ENCODE measurements at regions not wholly inside any gene's neighbourhood (a gene's known extent, or its start where the extent isn't known, plus 50 kb on each side); places are given as distances from the start of the nearest gene placed in this dataset.

DNA sequence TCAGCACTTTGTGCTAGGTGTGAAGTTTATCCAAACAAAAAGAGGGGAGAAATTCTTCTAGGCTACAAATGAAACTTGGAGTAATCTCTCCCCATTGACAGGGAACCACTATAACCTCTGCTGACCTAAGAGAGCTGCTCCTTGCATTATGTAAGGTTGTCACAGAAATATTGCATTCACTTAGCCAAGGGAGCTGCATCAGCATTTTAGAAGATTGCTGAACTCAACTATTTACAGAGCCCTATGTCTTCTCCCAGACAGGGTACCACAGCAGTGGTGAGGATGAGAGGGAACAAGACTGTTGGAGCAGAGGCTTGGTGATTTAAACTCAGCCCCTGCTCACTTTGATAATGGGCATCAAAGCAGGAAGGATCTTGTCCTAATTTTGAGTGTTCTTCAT, 362.0 kb downstream of the TMEM38B start:
- TF ChIP-seq, protein P1, sequence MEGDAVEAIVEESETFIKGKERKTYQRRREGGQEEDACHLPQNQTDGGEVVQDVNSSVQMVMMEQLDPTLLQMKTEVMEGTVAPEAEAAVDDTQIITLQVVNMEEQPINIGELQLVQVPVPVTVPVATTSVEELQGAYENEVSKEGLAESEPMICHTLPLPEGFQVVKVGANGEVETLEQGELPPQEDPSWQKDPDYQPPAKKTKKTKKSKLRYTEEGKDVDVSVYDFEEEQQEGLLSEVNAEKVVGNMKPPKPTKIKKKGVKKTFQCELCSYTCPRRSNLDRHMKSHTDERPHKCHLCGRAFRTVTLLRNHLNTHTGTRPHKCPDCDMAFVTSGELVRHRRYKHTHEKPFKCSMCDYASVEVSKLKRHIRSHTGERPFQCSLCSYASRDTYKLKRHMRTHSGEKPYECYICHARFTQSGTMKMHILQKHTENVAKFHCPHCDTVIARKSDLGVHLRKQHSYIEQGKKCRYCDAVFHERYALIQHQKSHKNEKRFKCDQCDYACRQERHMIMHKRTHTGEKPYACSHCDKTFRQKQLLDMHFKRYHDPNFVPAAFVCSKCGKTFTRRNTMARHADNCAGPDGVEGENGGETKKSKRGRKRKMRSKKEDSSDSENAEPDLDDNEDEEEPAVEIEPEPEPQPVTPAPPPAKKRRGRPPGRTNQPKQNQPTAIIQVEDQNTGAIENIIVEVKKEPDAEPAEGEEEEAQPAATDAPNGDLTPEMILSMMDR (IDR thresholded peaks at IDR 0.05; ENCODE audit: low read depth, low read length) = no peak
- TF ChIP-seq, protein P2, sequence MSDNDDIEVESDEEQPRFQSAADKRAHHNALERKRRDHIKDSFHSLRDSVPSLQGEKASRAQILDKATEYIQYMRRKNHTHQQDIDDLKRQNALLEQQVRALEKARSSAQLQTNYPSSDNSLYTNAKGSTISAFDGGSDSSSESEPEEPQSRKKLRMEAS (IDR thresholded peaks at IDR 0.05; ENCODE audit: low read depth, low read length) = no peak
- TF ChIP-seq MYC (IDR thresholded peaks at IDR 0.05; ENCODE audit: low read depth, low read length) = no peak
- no peak for TF ChIP-seq POLR2A (IDR thresholded peaks at IDR 0.05; ENCODE audit: extremely low read depth, insufficient read length)
- DNase-seq (ENCODE audit: low read depth) = no peak

DNA sequence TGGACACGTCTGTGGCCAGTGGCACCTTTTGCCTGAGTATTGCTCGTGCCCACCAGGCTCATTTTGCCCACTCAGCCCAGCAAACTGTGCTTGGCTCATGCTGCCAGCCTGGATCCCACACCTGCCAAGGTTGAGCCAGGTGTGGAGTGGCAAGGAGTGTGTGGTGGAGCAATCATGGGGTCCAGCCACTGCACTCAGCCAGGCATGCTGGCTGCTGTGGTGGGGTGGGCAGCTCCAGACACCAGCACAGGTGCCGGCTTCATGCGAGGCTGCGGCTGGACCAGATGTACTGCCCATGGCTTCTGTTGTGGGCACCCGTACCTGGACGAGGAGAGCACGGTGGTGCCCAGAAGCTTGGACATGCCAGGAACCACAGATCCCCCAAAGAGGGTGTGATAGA, 364.1 kb downstream of the TMEM38B start:
- no peak for DNase-seq (ENCODE audit: low read depth)
- H3K4me3 ChIP-seq (ENCODE audit: low read depth, low read length) = no peak overlapping the region
- TF ChIP-seq MYC (IDR thresholded peaks at IDR 0.05; ENCODE audit: low read depth, low read length) (no peak), POLR2A (IDR thresholded peaks at IDR 0.05; ENCODE audit: extremely low read depth, insufficient read length) (no peak)
- TF ChIP-seq, protein P2 (IDR thresholded peaks at IDR 0.05; ENCODE audit: low read depth, low read length) = no peak
- TF ChIP-seq, protein P1 (IDR thresholded peaks at IDR 0.05; ENCODE audit: low read depth, low read length) = no peak

More for the DNA sequence above, 362.0 kb downstream of the TMEM38B start:
- no peak overlapping the region for H3K4me3 ChIP-seq (ENCODE audit: low read depth, low read length)

DNA sequence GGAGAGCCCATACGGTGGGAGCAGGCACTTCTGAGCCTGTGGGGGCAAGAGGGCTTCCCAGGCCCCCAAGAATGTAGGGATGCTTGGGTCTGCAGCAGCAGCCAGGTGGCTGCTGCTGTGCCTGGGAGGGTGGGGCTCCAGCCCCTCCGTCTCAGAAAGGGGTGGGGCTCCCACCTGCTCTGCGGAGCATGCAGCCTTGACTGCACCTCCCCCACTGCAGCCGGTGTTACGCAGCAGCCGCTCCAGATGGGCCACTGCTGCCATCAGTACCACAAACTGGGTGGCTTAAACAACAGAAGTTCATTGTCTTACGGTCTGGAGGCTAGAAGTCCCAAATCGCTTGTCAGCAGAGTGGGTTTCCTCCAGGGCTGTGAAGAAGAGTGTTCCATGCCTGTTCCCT, 365.5 kb downstream of the TMEM38B start:
- no peak for DNase-seq (ENCODE audit: low read depth)
- no peak overlapping the region for H3K4me3 ChIP-seq (ENCODE audit: low read depth, low read length)
- TF ChIP-seq, protein P2 (IDR thresholded peaks at IDR 0.05; ENCODE audit: low read depth, low read length) = no peak
- TF ChIP-seq, protein P1 (IDR thresholded peaks at IDR 0.05; ENCODE audit: low read depth, low read length) = no peak
- TF ChIP-seq POLR2A (IDR thresholded peaks at IDR 0.05; ENCODE audit: extremely low read depth, insufficient read length) (no peak), MYC (IDR thresholded peaks at IDR 0.05; ENCODE audit: low read depth, low read length) (no peak)

DNA sequence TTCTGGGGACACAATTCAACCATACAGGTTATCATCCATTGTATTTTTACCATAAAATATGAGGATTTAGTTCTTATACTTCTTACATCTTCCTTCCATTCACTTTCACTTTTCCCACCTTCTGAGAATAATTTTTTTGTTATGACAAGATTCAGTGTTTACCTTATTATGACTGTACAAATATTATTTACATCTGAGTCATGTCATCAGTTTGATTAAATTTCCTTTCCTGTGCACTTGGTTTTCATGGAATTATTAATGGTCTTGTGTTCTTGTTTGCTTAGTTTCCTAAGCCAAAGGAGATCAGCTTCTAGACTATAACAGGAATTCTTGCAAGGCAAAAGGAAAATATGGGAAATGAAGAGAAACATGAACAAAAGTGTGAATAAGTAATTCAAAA, 366.5 kb downstream of the TMEM38B start:
- no peak for DNase-seq (ENCODE audit: low read depth)
- H3K4me3 ChIP-seq (ENCODE audit: low read depth, low read length) = no peak overlapping the region
- TF ChIP-seq, protein P2 (IDR thresholded peaks at IDR 0.05; ENCODE audit: low read depth, low read length) = no peak
- TF ChIP-seq, protein P1 (IDR thresholded peaks at IDR 0.05; ENCODE audit: low read depth, low read length) = no peak

DNA sequence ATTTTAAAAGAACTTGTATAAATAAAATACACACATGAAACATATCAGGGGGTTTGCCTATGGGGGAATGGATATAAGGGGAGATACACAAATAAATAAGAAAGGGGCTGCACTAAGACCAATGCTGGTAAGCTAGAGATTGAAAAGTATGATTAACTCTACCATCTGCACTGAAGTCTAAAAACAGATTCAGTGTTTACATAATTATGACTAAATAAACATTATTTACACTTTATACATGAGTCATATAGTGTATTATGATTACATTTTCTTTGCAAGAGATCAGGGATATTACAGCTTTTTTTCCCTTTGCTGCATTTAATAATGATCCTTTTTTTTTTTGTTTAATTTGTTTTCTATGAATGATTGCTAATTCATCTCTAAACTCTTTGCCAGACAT, 367.9 kb downstream of the TMEM38B start:
- no peak overlapping the region for H3K4me3 ChIP-seq (ENCODE audit: low read depth, low read length)
- no peak for DNase-seq (ENCODE audit: low read depth)
- no peak for TF ChIP-seq MYC (IDR thresholded peaks at IDR 0.05; ENCODE audit: low read depth, low read length)
- TF ChIP-seq, protein P1 (IDR thresholded peaks at IDR 0.05; ENCODE audit: low read depth, low read length) = no peak
- TF ChIP-seq, protein P2 (IDR thresholded peaks at IDR 0.05; ENCODE audit: low read depth, low read length) = no peak
- no peak for TF ChIP-seq POLR2A (IDR thresholded peaks at IDR 0.05; ENCODE audit: extremely low read depth, insufficient read length)

DNA sequence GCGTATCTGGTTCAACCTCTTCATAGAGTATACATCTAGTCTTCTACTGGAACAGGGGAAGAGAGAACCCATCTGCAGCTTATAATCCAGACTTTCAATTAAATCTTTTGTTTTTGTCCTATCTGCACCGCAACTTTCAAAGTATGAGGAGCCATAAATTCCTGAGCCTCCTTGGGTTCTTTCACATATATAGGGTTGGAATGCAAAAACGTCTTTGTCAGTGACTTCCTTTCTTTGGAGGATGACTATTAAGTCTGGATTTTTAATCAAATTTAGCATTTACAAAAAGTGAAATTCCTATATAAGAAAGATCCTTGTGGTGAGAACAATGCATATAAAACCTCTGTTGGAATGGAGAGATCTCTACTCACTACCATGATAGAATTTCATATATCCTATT, 370.8 kb downstream of the TMEM38B start:
- TF ChIP-seq, protein P2 (IDR thresholded peaks at IDR 0.05; ENCODE audit: low read depth, low read length) = no peak
- TF ChIP-seq, protein P1 (IDR thresholded peaks at IDR 0.05; ENCODE audit: low read depth, low read length) = no peak
- no peak for TF ChIP-seq MYC (IDR thresholded peaks at IDR 0.05; ENCODE audit: low read depth, low read length)
- TF ChIP-seq POLR2A (IDR thresholded peaks at IDR 0.05; ENCODE audit: extremely low read depth, insufficient read length) = no peak
- H3K4me3 ChIP-seq (ENCODE audit: low read depth, low read length) = no peak overlapping the region
- no peak for DNase-seq (ENCODE audit: low read depth)

Measured in NB4 (cell line).